ENCODE measurements at regions not wholly inside any gene's neighbourhood (a gene's known extent, or its start where the extent isn't known, plus 50 kb on each side); places are given as distances from the start of the nearest gene placed in this dataset.

GRCh38 chr11:81674211-81674610 lies 1059.5 kb downstream of the FAM181B start:
- H3K4me2 ChIP-seq: no peak overlapping the region
- TF ChIP-seq JUN (IDR thresholded peaks at IDR 0.05): no peak
- TF ChIP-seq, protein P1, sequence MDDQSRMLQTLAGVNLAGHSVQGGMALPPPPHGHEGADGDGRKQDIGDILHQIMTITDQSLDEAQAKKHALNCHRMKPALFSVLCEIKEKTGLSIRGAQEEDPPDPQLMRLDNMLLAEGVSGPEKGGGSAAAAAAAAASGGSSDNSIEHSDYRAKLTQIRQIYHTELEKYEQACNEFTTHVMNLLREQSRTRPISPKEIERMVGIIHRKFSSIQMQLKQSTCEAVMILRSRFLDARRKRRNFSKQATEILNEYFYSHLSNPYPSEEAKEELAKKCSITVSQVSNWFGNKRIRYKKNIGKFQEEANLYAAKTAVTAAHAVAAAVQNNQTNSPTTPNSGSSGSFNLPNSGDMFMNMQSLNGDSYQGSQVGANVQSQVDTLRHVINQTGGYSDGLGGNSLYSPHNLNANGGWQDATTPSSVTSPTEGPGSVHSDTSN (IDR thresholded peaks at IDR 0.05): no peak
- TF ChIP-seq E2F6 (IDR thresholded peaks at IDR 0.05; ENCODE audit: borderline replicate concordance, low read depth): no peak
- TF ChIP-seq BHLHE40 (IDR thresholded peaks at IDR 0.05; ENCODE audit: low read depth, low read length): no peak
- H3K4me1 ChIP-seq: no peaks in the 10 kb centered on the region
- ATAC-seq (no peak), FAIRE-seq (no peak), DNase-seq (ENCODE audit: low read depth in 1 of 2, low spot score in 1 of 2) (no peak)
- CTCF ChIA-PET: no interaction called here
- no peak overlapping the region for H3K27ac ChIP-seq
- no peaks in the 10 kb centered on the region; the same call in 2 of the 3 replicates for H3K9me3 ChIP-seq
- WGBS (ENCODE audit: missing lambda C conversion rate): 0% methylated on average over 3 of the region's 3 CpGs
- POLR2A ChIA-PET: no interaction called here
- H3K4me3 ChIP-seq: no peak overlapping the region

DNA sequence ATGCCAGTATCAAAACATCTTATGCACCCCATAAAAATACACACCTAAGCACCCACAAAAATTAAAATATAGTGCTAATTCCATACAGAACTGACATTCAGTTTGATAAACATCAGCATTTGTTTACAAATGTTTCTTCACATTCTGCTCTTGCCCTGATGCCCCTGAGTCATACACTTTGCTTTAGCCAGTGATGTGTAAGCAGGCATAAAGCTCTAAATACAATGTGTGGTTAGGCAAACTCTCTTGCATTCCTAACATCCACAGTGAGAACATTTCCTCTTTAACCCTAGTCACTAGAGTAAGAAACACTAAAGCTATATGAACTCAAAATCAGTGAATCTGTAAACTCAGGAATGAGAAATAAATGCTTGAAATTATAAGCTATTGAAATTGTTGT lies 1060.7 kb downstream of the FAM181B start:
- ATAC-seq (no peak), FAIRE-seq (no peak), DNase-seq (ENCODE audit: low read depth in 1 of 2, low spot score in 1 of 2) (no peak)
- TF ChIP-seq RAD21 (conservative IDR thresholded peaks at IDR 0.05 in 1 of 2, IDR thresholded peaks at IDR 0.05 in 1 of 2): no peak
- TF ChIP-seq BHLHE40 (IDR thresholded peaks at IDR 0.05; ENCODE audit: low read depth, low read length): no peak
- TF ChIP-seq CHD2 (IDR thresholded peaks at IDR 0.05; ENCODE audit: low read length, partially characterized antibody): no peak
- TF ChIP-seq POLR2AphosphoS2 (conservative IDR thresholded peaks at IDR 0.05; ENCODE audit: low read length): no peak
- no peak for TF ChIP-seq CBX2 (IDR thresholded peaks at IDR 0.05; ENCODE audit: borderline replicate concordance, low read depth)
- TF ChIP-seq HDAC2 (IDR thresholded peaks at IDR 0.05): no peak
- TF ChIP-seq KDM5A (IDR thresholded peaks at IDR 0.05): no peak
- no peak for TF ChIP-seq EHMT2 (IDR thresholded peaks at IDR 0.05; ENCODE audit: low read depth)
- no peak for TF ChIP-seq EP300 (IDR thresholded peaks at IDR 0.05)
- no peak for TF ChIP-seq CEBPB (IDR thresholded peaks at IDR 0.05)
- TF ChIP-seq ZNF302 (CRISPR knock-in tag; IDR thresholded peaks at IDR 0.05): no peak
- TF ChIP-seq SMC3 (IDR thresholded peaks at IDR 0.05): no peak
- H3K4me1 ChIP-seq: no peaks in the 10 kb centered on the region
- POLR2A ChIA-PET: no interaction called here
- H3K4me3 ChIP-seq: no peak overlapping the region
- H3K9me3 ChIP-seq: no peaks in the 10 kb centered on the region; the same call in 2 of the 3 replicates
- H3K4me2 ChIP-seq: no peak overlapping the region
- H3K27ac ChIP-seq: no peak overlapping the region
- CTCF ChIA-PET: no interaction called here

DNA sequence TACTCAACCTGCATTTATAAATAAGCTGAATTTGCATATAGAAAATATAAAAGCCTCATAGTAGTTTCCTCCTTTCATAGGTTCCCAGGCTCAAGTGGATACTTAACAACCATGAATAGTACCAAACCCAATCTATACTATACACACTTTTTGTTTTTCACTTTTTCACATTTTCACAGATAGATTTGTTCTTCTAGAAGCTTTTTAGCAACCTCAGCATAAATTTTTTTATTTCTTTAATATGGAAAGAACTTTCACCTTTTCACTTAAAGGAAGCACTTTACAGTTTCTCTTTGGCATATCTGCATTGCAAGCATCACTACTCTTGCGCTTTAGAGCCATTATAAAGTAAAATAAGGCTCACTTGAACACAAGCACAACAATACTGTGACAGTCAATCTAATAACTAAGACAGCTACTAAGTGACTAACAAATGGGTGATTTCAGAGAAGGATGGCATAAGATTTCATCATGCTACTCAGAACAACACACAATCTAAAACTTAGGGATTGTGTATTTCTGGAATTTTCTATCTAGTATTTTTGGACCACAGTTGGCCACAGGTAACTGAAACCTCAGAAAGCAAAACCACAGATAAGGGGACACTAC lies 1063.6 kb downstream of the FAM181B start:
- no peak overlapping the region for H3K4me2 ChIP-seq
- POLR2A ChIA-PET: no interaction called here
- H3K4me3 ChIP-seq: no peak overlapping the region
- DNase-seq (ENCODE audit: low read depth in 1 of 2, low spot score in 1 of 2) (no peak), FAIRE-seq (no peak), ATAC-seq (no peak)
- CTCF ChIA-PET: no interaction called here
- 0% methylated on average over 1 of the region's 1 CpG for WGBS (ENCODE audit: missing lambda C conversion rate)
- no peak overlapping the region for H3K27ac ChIP-seq
- H3K9me3 ChIP-seq: no peaks in the 10 kb centered on the region; the same call in 2 of the 3 replicates
- TF ChIP-seq MYC (IDR thresholded peaks at IDR 0.05; ENCODE audit: borderline replicate concordance, low read length) (no peak), MAFK (IDR thresholded peaks at IDR 0.05; ENCODE audit: partially characterized antibody) (peak; percentile 82)
- H3K4me1 ChIP-seq: no peaks in the 10 kb centered on the region

DNA sequence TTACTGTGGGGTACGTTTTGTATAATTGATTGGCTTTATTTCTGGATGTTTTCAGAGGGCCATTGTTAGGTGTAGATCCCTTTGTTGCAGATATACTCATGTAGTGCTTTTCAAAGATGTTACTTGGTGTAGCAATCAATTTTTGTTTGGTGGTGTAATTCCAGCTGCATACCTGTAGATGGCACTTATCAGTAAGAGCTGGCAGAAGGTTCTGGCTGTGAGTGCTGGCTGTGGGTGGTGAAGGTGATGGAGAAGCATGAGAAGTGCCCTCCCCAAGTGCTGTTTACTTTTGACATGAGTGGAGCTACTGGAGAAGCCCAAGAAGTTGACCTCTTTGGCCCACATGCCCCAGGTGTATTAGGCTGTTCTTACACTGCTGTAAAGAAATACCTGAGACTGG lies 1074.9 kb downstream of the FAM181B start:
- H3K27ac ChIP-seq: no peak overlapping the region
- ChIA-PET POLR2A (no interaction called here), CTCF (no interaction called here)
- FAIRE-seq (no peak), DNase-seq (ENCODE audit: low read depth in 1 of 2, low spot score in 1 of 2) (peak; percentile 1 to 13), ATAC-seq (no peak)
- no peak overlapping the region for H3K4me3 ChIP-seq
- 0 out of 3 replicates have a peak, but pooled peaks cover 4% of the 10 kb centered on the region for H3K9me3 ChIP-seq
- no peak for TF ChIP-seq RAD21 (conservative IDR thresholded peaks at IDR 0.05 in 1 of 2, IDR thresholded peaks at IDR 0.05 in 1 of 2)
- 0 out of 3 replicates have a peak, but pooled peaks have one; percentile 10 for TF ChIP-seq CTCF (IDR thresholded peaks at IDR 0.05)
- no peak for TF ChIP-seq JUNB (IDR thresholded peaks at IDR 0.05)
- TF ChIP-seq CHD2 (IDR thresholded peaks at IDR 0.05; ENCODE audit: low read length, partially characterized antibody): no peak
- H3K4me2 ChIP-seq: no peak overlapping the region
- H3K4me1 ChIP-seq: no peaks in the 10 kb centered on the region
- 0% methylated on average over 1 of the region's 1 CpG for WGBS (ENCODE audit: missing lambda C conversion rate)
